Stimulated activated CD8-positive, alpha-beta memory T cell treated with anti-CD3 and anti-CD28 coated beads, Interleukin-4, amount 100 ng/mL, for 4 hours (primary cell): ENCODE measurements at regions not wholly inside any gene's neighbourhood (a gene's known extent, or its start where the extent isn't known, plus 50 kb on each side); places are given as distances from the start of the nearest gene placed in this dataset.

Experiments used
- DNase-seq, 2 donors: peaks; one replicate each; pipeline ENCODE4 v3.0.0-alpha.2; 2020; ENCODE audit warnings: low read depth in 2 of 2, low spot score in 1 of 2

DNA sequence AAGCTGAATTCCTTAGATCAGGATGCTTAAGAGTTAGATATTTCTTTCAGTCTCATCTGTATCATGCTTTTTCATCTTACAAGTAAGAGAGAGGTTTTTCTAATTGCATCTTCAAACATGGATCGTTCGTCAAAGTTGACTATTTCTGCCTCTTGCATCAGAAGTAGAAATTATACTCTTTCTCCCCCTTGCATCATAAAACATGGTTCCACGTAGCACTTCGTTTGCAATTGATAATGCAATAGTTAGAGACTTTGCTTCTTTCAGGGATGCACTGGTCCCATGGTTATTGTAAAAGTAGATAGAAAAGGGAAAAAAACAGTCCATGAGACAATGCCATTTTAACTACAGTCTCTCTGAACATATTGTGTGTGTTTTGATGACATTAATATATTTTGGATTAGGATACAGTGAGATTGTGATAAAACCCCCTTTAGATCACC, 75.1 kb upstream of the PARD3B start:
- no peak for DNase-seq

DNA sequence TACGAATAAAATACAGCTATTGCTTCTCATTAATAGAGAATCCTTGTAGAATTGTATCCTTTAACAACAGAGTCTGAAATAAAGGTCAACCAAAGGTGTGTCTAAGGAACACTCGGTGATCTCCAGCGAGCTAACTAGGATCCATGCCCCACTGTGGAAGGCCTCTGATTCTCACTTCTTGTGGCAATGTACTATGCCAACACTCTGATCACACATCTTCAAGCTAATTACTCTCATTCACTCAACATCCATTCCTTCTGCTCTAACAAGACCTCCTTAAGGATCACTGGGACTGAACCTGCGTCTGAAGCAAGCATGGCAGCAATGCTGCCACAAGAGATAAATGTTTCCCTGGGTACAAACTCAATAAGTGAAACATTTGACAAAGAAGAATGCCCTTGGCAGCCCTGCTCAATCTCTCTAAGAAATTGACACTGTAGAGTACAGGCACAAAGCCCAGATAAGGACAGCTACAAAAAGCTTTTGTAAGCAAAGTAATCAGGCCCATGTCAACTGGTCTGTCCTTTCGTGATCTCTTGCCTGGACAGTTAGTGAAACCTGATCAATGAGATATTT, 74.6 kb upstream of the PARD3B start:
- DNase-seq = no peak

DNA sequence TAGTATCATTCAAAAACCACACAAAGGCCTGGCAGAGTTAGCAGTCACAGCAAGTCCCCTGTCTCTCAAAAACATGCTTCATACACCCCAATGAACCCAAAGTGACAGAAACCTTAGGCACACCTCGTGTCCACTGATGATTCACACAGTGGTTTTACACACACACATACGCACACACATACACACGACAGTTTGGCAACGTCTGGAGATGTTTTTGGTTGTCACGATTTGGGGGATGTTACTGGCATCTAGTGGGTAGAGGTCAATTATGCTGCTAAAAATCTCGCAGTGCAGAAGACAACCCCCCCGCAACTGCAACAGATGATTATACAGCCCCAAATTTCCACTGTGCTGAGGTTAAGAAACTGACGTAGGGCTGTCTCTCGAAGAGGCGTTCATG, 72.9 kb upstream of the PARD3B start:
- DNase-seq = no peak

DNA sequence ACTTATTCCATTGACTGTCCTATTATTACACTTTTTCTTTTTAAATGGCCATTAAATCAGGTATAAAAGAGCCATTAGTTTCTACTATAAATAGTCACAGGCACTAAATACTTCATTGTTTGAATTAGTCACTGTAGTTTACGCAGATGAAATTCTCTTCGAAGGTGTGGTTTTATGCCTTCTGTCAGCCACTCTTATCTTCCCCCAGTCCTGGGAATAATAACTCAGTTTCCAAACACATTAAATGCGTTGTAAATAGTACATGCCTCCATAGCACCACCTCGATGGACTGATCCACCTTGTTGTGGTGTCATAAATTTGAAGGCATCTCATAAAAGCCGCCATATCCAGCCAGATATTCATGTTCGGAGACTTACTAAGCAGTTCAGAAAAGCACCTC, 72.1 kb upstream of the PARD3B start:
- no peak for DNase-seq

DNA sequence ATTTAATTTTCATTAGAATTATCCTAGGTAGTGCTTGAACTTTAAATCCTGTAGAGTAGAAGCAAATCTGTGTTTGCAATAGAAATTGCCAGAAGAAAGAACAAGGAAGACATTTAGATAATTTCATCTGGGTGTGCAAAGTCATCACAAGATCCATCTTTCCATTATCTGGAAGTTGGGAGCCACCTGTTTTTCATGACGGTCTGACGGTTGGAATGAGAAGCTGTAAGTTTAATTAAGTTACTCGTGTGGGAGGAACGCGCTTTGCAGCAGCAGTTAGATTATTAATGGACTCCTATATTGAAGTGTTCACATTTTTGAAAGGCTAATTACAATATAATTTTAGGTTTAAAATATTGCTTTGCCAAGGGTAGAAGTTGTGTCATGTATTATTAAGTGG, 69.9 kb upstream of the PARD3B start:
- no peak for DNase-seq

DNA sequence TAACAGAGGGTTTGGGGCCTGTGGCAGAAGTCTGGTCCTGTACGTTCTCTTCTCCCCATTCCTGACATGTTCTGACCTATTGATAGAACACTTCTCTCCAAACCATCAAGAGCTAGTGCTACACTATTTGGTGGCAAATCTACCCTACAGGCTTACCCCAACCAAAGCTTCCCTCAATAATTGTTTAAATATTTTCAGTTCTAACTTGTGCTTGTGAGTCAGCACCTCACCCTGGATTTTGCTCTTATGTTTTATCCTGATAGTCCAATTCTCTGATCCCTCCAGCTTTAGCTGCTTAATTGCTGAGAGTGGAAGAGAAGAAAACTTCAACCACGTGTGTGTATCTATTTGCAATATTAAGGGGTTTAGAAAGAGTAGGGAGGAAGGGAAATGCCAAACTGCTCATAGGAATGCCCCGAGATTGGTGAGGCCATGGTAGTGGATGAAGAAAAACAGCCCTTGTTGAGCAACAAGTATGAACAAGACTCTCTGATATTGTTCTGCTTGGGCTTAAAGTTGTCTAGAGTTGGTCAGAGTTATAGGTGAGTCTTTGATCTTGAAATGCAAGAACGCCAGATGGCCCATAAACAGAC, 67.8 kb upstream of the PARD3B start:
- no peak for DNase-seq

DNA sequence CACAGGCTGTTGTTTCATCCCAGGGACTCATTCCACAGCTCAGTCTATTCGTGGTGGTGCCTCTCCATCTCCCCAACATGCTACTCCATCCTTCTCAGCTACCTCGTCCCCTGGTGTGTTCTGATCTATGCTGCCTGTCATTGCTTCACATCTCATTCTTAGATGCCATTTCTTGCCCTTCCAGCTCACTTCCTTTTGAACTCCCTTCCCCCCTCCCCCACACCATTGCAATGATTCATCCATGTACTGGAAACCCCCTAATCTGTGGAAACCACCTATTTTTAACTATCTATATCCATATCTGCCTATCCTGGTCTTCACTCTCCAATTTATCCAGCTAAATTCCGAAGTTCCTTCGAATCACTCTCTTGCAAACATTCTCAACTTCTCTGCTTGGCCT, 65.7 kb upstream of the PARD3B start:
- no peak for DNase-seq

DNA sequence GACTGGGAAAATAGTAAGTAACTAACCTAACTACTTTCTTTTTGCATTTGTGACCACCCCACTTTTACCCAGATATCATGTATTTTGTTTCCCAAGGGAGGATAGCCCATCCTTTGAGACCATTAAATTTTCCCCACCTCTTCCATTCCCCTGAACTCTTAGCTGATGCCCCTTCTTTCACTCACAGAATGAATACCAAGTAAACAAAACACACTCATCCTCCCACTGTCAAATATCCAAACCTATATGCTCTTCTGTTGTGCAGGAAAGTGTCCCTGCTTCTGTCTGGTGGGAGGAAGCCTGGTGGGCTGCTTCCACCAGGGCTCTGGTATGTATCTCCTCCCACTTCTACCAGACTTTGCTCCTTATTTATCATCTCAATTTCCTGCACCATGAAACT, 64.6 kb upstream of the PARD3B start:
- no peak for DNase-seq

DNA sequence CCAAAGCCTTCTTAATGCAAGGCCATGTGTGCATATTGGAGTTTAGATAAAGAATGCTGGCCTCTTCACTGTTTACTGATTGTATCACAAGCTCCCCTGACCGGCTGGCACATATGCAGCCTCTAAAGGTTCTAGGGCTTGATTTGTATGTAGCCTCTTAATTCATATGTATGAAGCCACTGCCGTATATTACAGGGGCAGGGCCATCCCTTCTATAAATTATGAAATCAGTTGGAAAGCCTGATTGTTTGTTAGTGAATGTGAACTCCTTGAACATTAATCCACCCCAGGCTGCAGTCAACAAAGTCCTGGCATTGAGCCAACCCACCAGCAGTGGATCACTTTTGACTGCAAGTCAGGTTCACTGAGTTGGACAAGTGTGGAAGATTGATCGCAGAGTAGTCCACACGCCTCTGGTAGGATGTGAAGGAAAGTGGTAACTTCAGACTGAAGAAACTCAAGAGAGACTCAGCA, 61.6 kb upstream of the PARD3B start:
- no peak for DNase-seq

DNA sequence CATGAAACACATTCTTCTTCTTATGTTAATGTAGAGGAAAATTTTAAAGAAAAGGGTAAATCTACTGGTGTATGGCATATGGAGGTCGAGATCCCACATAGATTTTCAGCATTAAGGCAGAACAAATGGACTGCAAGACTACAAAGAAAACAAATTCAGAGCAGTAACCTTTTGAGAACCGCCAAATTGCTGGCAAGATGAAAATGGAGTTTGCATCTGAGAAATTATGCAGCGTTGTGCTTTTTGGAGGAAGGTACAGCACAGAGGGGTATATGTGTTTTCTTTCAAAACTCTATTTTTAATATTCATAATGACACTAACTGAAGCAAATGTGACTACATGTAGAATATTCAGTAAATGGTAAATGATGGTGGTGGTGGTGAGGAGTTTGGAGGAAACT, 59.0 kb upstream of the PARD3B start:
- DNase-seq = no peak

DNA sequence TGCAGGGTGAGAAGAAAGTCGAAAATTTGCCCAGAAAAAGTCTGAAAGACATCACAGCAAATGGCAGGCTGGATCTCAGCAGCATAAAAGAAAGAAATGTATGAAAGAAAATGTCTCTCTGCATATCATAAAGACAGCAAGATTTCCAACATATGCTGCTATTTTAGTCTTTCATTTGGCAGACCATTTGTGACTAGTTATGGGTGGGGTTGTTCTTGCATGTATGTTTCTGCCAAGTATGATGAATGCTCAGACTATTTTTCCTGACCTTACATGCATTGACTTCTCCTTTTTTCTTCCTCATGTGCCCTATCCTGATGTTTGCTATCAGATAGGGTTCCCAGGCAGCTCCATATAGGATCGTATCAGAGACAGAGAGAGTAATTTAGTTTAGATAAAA, 58.5 kb upstream of the PARD3B start:
- DNase-seq = no peak

DNA sequence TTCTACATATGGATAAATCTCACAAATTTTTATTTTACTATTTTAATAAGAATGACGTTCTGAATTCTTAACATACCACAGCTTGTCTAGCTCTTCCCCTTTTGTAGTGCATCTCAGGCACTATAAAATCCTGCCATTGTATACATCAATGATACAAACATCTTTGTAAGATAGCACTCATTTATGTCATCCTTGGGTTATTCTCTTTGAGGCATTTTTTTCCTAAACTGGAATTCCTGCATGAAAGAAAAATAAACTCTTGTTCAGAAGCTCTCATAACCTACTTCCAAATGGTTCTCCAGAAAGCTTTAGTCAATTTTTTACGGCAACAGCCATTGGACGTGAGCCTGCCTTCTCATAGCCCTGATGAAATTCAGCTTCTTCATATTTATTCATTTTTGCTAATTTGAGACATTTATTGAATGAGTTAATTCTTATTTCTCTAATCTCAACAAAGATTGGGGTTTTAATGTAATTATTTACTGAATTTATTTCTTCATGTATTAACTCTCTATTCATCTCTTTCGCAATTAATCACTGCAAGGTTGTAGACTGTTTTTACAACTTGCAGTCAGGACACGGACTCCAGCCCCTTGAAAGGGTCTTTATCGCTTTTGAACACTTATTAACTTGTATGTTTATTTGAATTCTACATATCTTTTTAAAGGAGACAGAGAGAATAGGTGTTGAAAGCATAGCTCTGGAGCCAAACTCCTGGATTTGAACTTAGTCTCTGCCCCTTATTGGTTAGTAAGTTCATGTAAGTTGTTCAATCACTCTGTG, 57.6 kb upstream of the PARD3B start:
- DNase-seq = no peak

DNA sequence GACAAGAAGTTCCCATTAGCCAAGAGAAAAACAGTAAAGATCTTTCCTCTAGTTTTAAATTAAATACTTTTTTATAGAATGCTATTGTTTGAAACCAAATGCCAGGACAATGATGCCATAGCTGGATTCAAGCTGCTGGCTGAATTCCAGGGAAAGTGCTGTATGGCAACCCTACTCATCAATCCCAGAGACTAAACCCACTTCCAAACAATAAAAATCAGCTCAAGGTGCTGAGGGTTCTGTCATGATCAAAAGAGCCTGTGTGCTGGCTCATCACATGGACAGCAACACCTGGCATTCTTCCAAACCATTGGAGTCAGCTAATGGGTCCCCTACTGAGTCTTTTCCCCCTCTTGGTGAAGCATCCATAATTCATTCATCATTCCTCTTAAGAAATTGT, 53.7 kb upstream of the PARD3B start:
- no peak for DNase-seq

DNA sequence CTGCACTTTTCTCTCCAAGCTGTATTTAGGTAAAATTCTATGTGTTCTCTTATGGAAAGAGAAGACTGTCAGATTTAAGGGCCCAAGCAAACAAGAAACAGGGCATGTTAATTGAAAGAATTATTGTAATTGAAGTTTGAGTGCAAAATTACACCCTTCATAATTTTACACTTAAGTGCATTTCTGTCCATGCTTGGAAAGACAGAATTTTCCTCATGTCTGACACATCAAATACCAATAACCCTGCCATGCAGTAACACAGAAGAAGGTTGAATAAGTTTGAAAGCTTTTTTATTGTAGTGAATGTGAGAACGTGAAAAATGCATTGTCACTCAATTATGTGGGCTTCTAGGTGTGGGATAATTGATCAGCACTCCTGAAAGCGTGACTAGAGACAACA, 52.9 kb upstream of the PARD3B start:
- no peak for DNase-seq

DNA sequence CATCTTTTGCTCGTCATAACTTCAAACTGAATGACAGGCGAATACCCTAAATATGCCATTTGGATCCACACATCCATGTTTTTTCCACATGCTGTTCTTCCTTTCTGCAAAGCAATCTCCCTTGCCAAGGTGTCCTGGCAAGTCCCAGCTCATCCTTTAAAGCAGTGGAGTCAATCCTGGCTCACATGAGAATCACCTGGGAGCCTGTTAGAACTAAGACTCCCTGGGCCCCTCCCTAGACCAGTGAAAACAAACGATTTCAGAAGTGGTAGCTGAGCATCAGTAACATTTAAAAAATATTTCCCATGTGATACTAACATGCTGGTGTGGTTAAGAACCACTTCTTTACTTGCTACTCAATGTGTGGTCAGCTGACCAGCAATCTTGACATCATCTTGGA, 50.6 kb upstream of the PARD3B start:
- no peak for DNase-seq

DNA sequence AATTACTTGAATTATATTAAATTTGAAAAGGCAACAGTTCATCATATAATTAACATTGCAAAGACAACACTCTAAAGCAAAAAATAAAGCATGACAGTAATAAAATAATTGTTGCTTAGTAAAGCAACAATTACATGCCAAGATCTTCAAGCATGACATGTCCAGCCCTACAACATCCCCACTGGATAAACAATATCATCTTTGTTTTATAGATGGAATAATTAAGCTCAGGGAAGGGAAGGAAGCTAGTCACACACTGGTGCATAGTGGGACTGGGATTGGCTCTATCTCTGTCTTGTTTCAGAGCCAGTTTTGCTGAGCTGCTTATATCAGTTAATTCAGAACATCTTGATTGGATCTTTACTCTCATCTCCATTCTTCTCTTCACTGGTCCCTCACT, 49.9 kb upstream of the PARD3B start:
- DNase-seq = no peak
